Upper lobe of right lung (tissue), 1 donor: ENCODE measurements at regions not wholly inside any gene's neighbourhood (a gene's known extent, or its start where the extent isn't known, plus 50 kb on each side); places are given as distances from the start of the nearest gene placed in this dataset.

Source experiments
- ATAC-seq: fragments of 200-7000 bp; cut with Tn5 transposase; one replicate; pipeline ENCODE4 v1.9.1; 2020; ENCODE audit warnings: mild to moderate bottlenecking, moderate library complexity
- DNase-seq: peaks from one replicate; pipeline ENCODE4 v3.0.0-alpha.2; 2020
- H3K27ac ChIP-seq: fragments of 200-600 bp; one replicate; pipeline ENCODE4 v1.8.0; 2022
- H3K27me3 ChIP-seq: fragments of 200-600 bp; one replicate; pipeline ENCODE4 v1.8.0; 2022; ENCODE audit warnings: mild to moderate bottlenecking
- H3K36me3 ChIP-seq: fragments of 200-600 bp; one replicate; pipeline ENCODE4 v1.8.0; 2022
- H3K4me1 ChIP-seq: fragments of 200-600 bp; one replicate; pipeline ENCODE4 v1.8.0; 2022
- H3K4me3 ChIP-seq: fragments of 200-600 bp; one replicate; pipeline ENCODE4 v1.8.0; 2022; ENCODE audit warnings: mild to moderate bottlenecking
- H3K9me3 ChIP-seq: fragments of 200-600 bp; one replicate; pipeline ENCODE4 v1.8.0; 2022
- CTCF ChIP-seq: fragments of 200-600 bp; IDR thresholded peaks from one replicate; pipeline ENCODE4 v1.8.0; 2022; ENCODE audit warnings: antibody characterized with exemption
- intact Hi-C: fragments of 100-400 bp; cut with DNase I; formaldehyde crosslinking; loops from one replicate; pipeline ENCODE4 v1.11.0; 2022
- donor health status: DM: no; HTN: yes; CAD: no; lungs with severe emphysema.

GRCh38 chr13:103273825-103274224, 207.6 kb upstream of the SLC10A2 start:
- ATAC-seq = no peak
- no peaks in the 10 kb centered on the region for H3K27me3 ChIP-seq
- intact Hi-C loops = no loop called here
- no peaks in the 10 kb centered on the region for H3K9me3 ChIP-seq
- DNase-seq = no peak
- no peak overlapping the region for H3K4me3 ChIP-seq
- H3K36me3 ChIP-seq = no peaks in the 10 kb centered on the region
- H3K27ac ChIP-seq = no peak overlapping the region
- no peak for TF ChIP-seq CTCF
- H3K4me1 ChIP-seq = no peaks in the 10 kb centered on the region

- Histone ChIP-seq H3K27ac (no peak overlapping the region), H3K9me3 (no peaks in the 10 kb centered on the region), H3K4me1 (no peaks in the 10 kb centered on the region), H3K36me3 (no peaks in the 10 kb centered on the region), H3K4me3 (no peak overlapping the region), H3K27me3 (no peaks in the 10 kb centered on the region)
- no peak for DNase-seq
- no peak for ATAC-seq
- intact Hi-C loops = no loop called here
- no peak for TF ChIP-seq CTCF
Measured at GRCh38 chr13:103272770-103273169, 206.6 kb upstream of the SLC10A2 start.

DNA sequence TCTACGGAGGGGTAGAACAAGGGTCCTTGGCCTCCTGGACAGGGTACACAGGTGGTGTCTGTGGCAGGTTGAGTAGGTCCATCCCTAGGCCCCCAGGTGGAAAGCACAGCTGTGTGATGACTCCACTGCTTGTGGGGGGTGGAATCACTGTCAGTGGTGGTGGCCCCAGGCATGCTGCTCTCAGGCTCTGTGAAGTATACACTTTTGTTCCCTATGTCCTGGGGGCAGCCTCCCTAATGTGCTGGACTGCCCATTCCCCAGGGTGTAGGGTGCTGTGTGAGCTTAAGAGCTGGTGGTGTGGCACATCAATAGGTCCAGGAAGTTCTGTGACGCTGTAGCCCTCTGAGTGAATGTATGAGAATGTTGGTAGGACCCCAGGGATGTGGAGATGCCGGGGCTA, 197.2 kb upstream of the SLC10A2 start:
- H3K27ac ChIP-seq = no peak overlapping the region
- intact Hi-C loops = no loop called here
- no peak for TF ChIP-seq CTCF
- no peaks in the 10 kb centered on the region for H3K27me3 ChIP-seq
- H3K36me3 ChIP-seq = no peaks in the 10 kb centered on the region
- H3K4me3 ChIP-seq = no peak overlapping the region
- H3K4me1 ChIP-seq = no peaks in the 10 kb centered on the region
- ATAC-seq (peak; percentile 46), DNase-seq (no peak)
- H3K9me3 ChIP-seq = peaks cover 8% of the 10 kb centered on the region

DNA sequence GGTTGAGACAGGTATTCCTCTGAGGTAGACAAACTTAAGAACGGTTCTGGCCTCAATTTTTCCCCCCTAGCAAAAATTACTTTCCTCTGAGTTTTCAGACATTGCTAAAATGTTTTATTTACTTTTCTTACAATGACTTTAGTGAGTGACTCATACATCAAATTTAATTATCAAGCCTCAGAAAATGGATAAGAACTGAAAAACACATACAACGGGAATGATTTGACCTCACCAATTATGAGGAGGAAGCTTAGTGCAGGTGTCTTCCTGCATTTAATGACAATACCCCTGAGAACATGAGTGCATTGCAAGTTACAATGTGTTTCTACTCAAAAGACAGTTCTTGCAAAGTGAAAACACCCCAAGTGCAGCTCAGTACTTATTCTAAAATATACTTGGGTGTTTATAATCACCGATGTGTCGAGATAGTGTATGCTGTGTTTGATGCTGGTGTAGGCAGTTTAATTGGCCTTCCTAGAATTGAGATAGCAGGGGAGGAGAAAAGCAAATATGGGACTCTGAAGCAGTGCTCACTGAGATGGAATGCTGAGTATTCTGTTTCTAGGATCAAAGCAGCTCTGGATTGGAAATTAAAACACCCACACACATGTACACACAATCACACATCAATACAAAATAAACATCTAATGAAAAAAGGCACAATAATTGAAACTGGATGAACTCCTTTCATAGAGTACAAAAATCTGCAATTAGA, 189.5 kb upstream of the SLC10A2 start:
- Histone ChIP-seq H3K27ac (no peak overlapping the region), H3K4me1 (no peaks in the 10 kb centered on the region), H3K4me3 (no peak overlapping the region), H3K36me3 (no peaks in the 10 kb centered on the region), H3K27me3 (no peaks in the 10 kb centered on the region), H3K9me3 (no peaks in the 10 kb centered on the region)
- DNase-seq = no peak
- no peak for TF ChIP-seq CTCF
- ATAC-seq = no peak
- intact Hi-C loops = no loop called here

DNA sequence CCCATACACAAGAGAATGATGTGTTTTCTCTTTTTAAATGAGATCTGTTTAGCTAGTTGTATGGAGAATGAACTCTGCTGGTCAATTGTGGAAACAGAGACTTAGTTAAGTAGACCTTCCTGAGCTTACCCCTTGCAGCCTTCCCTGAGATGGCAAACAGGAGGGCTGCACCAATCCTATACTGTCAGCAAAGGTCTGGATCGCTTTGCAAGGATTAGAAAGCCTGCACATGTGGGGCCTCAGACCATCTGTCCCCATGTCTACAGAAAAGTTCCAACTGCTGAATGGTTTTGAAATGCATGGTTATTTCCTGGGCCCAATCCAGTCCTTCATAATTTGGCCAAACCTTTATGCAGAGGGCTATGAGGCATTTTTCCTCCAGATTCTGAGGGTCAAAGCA, 183.9 kb upstream of the SLC10A2 start:
- intact Hi-C loops = no loop called here
- no peaks in the 10 kb centered on the region for H3K36me3 ChIP-seq
- no peak for TF ChIP-seq CTCF
- ATAC-seq (no peak), DNase-seq (no peak)
- H3K27ac ChIP-seq = no peak overlapping the region
- no peaks in the 10 kb centered on the region for H3K27me3 ChIP-seq
- H3K4me3 ChIP-seq = no peak overlapping the region
- H3K9me3 ChIP-seq = no peaks in the 10 kb centered on the region
- no peaks in the 10 kb centered on the region for H3K4me1 ChIP-seq
